ENCODE measurements at regions not wholly inside any gene's neighbourhood (a gene's known extent, or its start where the extent isn't known, plus 50 kb on each side); places are given as distances from the start of the nearest gene placed in this dataset.

GRCh38 chr10:29941476-29941875 is 117.9 kb downstream of the JCAD start:
- CTCF ChIA-PET (ENCODE audit: low intra/inter-chr PET ratio): no interaction called here
- Histone ChIP-seq H3K4me2 (ENCODE audit: insufficient read depth, low read length) (no peak overlapping the region), H3K79me2 (ENCODE audit: control insufficient read depth, insufficient read depth, low read length) (no peaks in the 10 kb centered on the region), H3K4me1 (replicated peaks in 1 of 2; ENCODE audit: control insufficient read depth in 2 of 2, insufficient read depth in 2 of 2, low read length in 2 of 2) (no peaks in the 10 kb centered on the region), H3K36me3 (ENCODE audit: control insufficient read depth, insufficient read depth, low read length) (no peaks in the 10 kb centered on the region), H3K4me3 (no peak overlapping the region), H3K9me3 (replicated peaks; ENCODE audit: control insufficient read depth, insufficient read depth, low read depth, low read length) (no peaks in the 10 kb centered on the region), H4K20me1 (replicated peaks; ENCODE audit: control insufficient read depth, insufficient read depth, low read length) (no peaks in the 10 kb centered on the region), H3K27me3 (ENCODE audit: control insufficient read depth in 2 of 2, insufficient read depth in 2 of 2, low read length in 2 of 2) (no peaks in the 10 kb centered on the region), H3K9me1 (ENCODE audit: control insufficient read depth, insufficient read depth, low read length) (no peaks in the 10 kb centered on the region), H3K27ac (ENCODE audit: extremely low read depth, low read depth, low read length) (no peak overlapping the region), H3K9ac (ENCODE audit: insufficient read depth in 1 of 2, low read depth in 2 of 2, low read length in 2 of 2) (no peak overlapping the region), H2AFZ (ENCODE audit: low read depth, low read length) (no peak overlapping the region)
- in situ Hi-C loops (cut with MboI) (no loop called here), intact Hi-C loops (cut with micrococcal nuclease) (no loop called here)
- TF ChIP-seq GTF2A2 (tag; IDR thresholded peaks at IDR 0.05) (no peak), ZNF79 (CRISPR knock-in tag; IDR thresholded peaks at IDR 0.05; ENCODE audit: low read depth) (no peak), FOXM1 (IDR thresholded peaks at IDR 0.05; ENCODE audit: low read depth) (no peak), FOXM1 (CRISPR knock-in tag; IDR thresholded peaks at IDR 0.05; ENCODE audit: low read depth) (no peak), MAZ (CRISPR knock-in tag; conservative IDR thresholded peaks at IDR 0.05 in 1 of 2, IDR thresholded peaks at IDR 0.05 in 1 of 2) (no peak), ELF2 (CRISPR knock-in tag; IDR thresholded peaks at IDR 0.05) (no peak), STAT6 (CRISPR knock-in tag; IDR thresholded peaks at IDR 0.05) (no peak), SPI1 (IDR thresholded peaks at IDR 0.05; ENCODE audit: borderline replicate concordance, low read depth, low read length) (no peak), RNF2 (IDR thresholded peaks at IDR 0.05) (no peak), MEIS2 (IDR thresholded peaks at IDR 0.05; ENCODE audit: partially characterized antibody) (no peak), GABPB1 (CRISPR knock-in tag; IDR thresholded peaks at IDR 0.05) (no peak), RFX5 (IDR thresholded peaks at IDR 0.05; ENCODE audit: low read depth, low read length) (no peak)
- no peak for ATAC-seq
- BruUV-seq (replicated peaks): no TSS peak
- POLR2A ChIA-PET: no interaction called here
- FAIRE-seq: no peak
- no peak for DNase-seq (ENCODE audit: extremely low read depth in 1 of 4, low spot score in 3 of 4)
- 9% methylated on average over 1 of the region's 1 CpG for WGBS (ENCODE audit: insufficient coverage, low coverage, missing lambda C conversion rate)

Data from K562 (cell line).